ENCODE measurements at regions not wholly inside any gene's neighbourhood (a gene's known extent, or its start where the extent isn't known, plus 50 kb on each side); places are given as distances from the start of the nearest gene placed in this dataset.

DNA sequence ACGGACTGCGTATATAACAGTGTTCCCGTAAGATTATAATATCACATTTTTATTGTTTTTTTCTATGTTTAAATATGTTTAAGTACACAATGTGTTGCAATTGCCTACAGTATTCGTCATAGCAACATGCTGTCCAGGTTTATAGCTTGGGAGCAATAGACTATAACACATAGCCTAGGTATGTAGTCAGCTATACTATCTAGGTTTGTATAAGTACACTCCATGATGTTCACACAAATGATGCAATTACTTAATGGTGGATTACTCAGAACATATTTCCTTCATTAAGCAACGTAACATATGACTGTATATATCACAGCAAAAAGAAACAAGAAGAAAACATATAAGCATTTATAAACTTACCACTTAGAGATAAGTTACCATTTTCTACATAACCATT, 160.0 kb downstream of the CBLN1 start:
- DNase-seq: no peak

DNA sequence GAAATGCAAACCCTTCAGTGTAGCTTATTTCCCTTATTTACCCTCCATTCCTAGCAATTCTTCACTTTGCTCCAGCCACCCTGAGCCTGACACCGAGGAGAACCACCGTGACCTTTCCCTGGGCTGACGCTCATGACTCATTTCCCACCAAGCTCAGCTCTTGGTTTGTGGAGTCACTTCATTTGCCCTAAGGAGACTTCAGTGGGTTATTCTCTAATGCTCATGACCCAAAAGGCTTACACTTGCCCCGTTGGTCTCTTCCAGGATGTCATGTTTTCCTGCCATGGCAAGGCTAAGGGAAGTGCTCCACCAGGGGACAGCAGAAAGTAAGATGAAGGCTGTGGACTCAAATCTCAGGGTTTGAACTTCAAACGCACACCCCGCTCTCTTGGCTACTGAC, 161.0 kb downstream of the CBLN1 start:
- no peak for DNase-seq

DNA sequence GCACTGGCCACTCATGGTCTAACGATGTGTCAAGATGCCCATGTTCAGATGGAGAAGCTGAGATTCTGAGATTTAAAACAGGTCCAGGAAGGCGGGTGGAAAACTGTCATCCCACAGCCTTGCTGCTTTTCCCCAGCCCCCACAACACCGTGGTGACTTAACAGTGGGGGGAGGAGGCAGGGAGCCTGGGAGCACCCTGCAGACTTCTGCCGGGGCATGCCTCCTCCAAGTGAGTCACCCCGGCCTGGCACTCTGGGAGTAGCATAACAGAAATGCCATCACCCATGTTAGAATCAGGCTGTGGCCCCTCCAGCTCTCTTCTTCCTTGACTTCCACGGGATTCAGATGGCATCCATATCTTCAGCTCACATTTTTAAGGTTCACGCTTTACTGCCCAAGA, 164.8 kb downstream of the CBLN1 start:
- no peak for DNase-seq

- no peak for DNase-seq
Measured at GRCh38 chr16:49115956-49116355, 165.7 kb downstream of the CBLN1 start.

DNA sequence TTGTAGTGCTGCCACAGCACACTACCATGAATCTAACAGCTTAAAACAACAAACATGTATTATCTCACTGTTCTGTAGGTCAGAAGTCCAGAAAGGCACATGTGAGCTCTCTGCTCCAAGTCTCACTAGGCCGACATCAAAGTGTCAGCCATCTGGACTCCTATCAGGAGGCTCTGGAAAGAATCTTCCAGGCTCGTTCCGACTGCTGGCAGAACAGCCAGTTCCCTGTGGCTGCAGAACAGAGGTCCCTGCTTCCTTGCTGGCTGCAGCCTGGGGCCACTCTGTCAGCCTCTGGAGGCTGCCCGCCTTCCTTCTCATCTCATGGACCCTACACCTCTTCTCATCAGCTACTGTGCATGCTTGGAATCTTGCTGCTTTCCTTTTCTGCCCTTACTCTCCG, 168.9 kb downstream of the CBLN1 start:
- DNase-seq: no peak

GRCh38 chr16:49111351-49111750, 170.3 kb downstream of the CBLN1 start:
- DNase-seq: no peak

DNA sequence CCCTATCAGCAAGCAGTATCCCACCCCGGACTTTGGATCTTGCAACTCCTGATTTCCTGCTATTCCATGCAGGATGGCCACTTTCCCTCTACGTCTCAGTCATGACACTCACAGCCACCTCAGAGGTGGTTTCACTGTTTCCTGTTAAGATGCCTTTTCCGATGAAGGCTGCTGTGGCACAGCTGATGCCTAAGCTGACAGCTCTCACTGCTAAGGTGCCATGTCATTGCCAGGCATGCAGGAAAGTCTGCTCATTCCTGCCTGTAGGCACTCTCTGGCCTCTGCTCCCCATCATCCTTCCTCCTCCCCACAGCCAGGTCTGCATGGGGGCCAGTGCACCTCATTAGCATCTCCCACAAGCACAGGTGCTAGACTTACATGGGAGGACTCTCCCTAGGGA, 173.0 kb downstream of the CBLN1 start:
- DNase-seq: no peak

GRCh38 chr16:49103298-49103697, 178.3 kb downstream of the CBLN1 start:
- no peak for DNase-seq

- DNase-seq: no peak
Measured at GRCh38 chr16:49101997-49102396, 179.6 kb downstream of the CBLN1 start.

- no peak for DNase-seq
Measured at GRCh38 chr16:49100366-49100765, 181.3 kb downstream of the CBLN1 start.

DNA sequence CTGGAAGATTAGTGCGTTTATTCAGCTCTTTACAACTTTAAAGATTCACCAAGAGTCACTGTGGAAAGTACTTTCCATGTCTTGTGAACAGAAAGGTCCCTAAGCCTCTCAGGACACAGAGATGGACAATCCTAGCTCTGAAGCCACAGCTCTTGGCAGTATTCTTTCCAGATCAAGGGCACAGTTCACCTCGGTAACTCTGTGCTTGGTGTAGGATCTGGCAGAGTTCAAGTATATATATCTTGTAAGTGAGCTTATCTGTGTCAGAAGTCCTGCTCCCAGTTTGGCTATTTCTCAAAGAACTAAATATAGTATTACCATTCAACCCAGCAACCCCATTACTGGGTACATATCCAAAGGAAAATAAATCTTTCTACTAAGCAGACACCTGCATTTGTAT, 183.7 kb downstream of the CBLN1 start:
- no peak for DNase-seq

- DNase-seq: no peak
Measured at GRCh38 chr16:49096176-49096945, 185.3 kb downstream of the CBLN1 start.

- DNase-seq: no peak
Measured at GRCh38 chr16:49095539-49095938, 186.1 kb downstream of the CBLN1 start.

DNA sequence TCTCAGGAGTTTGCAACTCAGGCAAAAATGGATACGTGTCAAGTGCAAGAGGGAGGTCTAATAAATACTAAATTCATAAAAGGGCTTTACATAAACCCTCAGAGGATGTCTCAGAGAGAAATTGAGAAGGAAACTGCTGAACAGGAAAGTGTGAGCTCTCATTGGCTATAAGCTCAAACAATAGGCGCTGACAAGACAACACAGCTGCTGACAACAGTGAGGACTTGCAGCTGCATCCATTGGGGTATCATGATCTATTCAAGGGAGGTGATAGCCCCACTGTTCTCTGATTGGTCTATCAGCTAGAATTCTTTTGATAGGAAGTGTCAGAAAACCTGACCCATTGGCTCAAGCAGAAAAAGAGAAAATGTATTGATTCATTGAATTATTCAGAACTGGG, 187.2 kb downstream of the CBLN1 start:
- no peak for DNase-seq

DNA sequence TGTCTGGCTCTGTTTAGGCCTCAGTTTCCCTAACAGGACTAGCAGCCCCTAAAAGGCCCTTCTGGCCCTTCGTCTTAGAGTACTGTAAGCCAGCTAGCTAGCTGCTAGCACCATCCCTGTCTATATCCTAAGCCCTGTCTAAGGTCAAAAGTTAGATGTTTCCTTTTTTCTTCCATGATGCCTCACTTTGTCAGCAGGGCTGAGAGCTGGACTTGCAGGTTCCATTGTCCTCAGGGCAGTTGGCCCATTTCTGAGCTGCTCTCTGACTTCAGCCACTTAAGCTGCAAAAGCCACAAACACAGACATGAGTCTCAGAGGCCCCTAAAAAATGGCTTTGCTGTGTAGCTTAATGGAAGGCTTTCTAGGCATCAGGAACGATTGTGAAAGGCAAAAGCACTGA, 187.7 kb downstream of the CBLN1 start:
- no peak for DNase-seq

GRCh38 chr16:49092704-49093103, 188.9 kb downstream of the CBLN1 start:
- no peak for DNase-seq

- DNase-seq: no peak
Measured at GRCh38 chr16:49089533-49089932, 192.1 kb downstream of the CBLN1 start.

GRCh38 chr16:49089039-49089438, 192.6 kb downstream of the CBLN1 start:
- DNase-seq: no peak

GRCh38 chr16:49085686-49086085, 196.0 kb downstream of the CBLN1 start:
- no peak for DNase-seq

DNA sequence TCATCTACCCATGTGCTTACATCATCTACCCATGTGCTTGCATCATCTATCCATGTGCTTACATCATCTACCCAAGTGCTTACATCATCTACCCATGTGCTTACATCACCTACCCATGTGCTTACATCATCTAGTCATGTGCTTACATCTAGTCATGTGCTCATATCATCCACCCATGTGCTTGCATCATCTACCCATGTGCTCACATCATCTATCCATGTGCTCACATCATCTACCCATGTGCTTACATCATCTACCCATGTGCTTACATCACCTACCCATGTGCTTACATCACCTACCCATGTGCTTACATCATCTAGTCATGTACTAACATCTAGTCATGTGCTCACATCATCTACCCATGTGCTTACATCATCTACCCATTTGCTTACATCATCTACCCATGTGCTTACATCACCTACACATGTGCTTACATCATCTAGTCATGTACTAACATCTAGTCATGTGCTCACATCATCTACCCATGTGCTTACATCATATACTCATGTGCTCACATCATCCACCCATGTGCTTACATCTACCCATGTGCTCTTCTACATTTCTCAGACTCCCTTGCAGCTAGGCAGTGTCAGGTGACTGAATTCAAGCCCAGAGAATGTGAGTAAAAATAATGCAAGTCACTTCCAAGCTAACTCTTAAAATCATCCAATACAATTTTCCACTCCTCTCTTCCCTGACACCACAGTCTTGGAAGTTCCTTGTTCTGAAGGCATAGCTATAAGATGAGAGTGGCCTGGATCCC, 196.8 kb downstream of the CBLN1 start:
- no peak for DNase-seq

- DNase-seq: no peak
Measured at GRCh38 chr16:49081554-49081953, 200.1 kb downstream of the CBLN1 start.

DNA sequence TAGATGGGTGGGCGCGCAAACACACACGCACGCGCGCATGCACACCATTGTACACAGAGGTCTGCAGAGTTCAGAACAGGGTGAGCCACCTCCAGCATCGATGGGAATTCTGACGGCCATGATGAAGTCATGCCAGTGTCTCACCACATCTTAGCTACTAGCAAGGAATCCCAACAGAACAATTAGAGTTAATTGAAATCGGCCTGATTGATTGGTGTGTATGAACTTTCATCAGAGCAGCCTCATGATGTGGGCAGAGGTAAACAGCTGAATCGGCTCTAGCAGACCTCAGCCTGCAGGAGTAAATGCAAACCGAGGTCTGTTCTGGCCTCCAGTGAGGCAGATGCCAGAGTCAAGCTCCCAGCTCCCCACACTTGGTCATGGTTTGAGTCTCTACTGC, 200.6 kb downstream of the CBLN1 start:
- no peak for DNase-seq

GRCh38 chr16:49078571-49078970, 203.1 kb downstream of the CBLN1 start:
- DNase-seq: no peak

DNA sequence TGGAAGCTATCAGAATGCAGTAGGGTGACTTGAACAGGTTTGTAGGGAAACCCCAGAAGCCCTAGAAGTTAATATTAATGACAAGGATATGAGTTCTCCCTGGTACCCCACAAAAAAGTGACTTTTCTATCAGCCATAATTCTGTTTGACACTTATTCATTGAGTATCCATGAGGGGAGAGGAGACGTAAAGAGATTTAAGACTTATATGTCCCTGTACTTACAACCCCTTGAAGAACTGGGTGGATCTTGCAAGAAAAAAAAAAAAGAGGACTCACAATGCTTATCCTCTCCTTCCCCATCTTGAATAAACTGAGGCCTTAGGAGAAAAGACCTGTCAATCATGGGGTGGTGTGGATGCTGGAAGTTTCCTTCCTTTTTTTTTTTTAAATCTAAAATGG, 203.5 kb downstream of the CBLN1 start:
- DNase-seq: no peak

DNA sequence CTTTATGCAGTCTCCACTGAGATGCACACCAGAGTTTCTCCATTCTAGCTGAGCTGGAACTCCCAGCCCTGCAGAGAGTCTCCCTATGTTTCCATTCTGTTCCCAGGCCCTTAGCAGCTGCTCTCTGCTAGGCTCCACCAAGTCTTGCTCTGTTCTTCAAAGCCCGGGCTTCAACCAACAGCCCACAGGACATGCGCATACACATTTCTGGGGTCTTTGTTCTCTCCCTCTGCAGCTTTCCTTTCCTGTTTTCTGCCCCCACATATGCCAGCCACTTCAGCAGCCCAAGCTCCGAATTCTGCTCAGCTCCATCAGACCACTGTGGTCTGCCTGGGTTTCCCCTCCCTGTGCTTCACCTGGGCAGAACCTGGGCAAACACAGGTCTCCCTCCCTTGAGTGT, 205.9 kb downstream of the CBLN1 start:
- no peak for DNase-seq
